ENCODE measurements at regions not wholly inside any gene's neighbourhood (a gene's known extent, or its start where the extent isn't known, plus 50 kb on each side); places are given as distances from the start of the nearest gene placed in this dataset.

DNA sequence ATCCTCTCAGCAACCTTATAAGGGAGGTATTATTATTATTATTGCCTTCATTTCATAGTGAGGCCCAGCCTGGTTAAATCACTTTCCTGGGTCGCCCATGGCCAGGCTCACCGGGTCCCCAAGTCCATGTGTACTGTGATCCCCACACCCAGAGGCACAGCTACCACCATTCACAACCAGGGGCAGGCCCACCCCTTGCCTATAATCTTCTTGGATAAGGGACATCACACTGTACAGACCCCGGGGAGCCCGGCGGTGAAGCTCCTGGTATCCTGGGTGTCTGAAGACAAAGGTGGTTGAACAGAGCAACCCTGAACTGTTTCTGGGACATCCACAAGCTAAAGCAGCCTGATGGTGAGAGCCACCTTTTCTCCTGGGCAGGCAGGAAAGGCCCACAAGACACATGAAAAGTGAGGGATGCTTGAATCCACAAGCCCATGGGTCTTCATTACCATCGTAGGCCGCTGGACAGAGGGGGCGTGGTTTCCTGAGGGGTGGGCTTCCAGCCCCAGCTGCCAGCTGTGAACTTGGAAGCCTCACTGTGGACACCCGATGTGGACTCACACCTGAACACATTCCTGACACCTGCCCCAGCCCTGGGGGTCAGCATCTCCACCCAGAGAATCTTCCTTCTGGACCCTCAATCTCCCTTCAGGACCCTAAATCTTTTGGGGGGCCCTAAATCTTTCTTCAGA is 185.5 kb upstream of the PMEPA1 start:
- no peak overlapping the region for H3K9ac ChIP-seq (ENCODE audit: low read length)
- RAD21 ChIA-PET (ENCODE audit: low non-redundant PET in 1 of 2, low total read pairs in 2 of 2, uncharacterized antibody in 2 of 2, unreplicated experiment in 2 of 2) = no interaction called here
- POLR2A ChIA-PET = no interaction called here

GRCh38 chr20:57894522-57894921 is 184.7 kb upstream of the PMEPA1 start:
- Histone ChIP-seq H4K20me1 (ENCODE audit: insufficient read depth) (no peaks in the 10 kb centered on the region), H3K9me3 (ENCODE audit: control insufficient read depth in 1 of 2, insufficient read depth in 1 of 2, low read depth in 1 of 2, low read length in 2 of 2) (no peaks in the 10 kb centered on the region), H3K27ac (ENCODE audit: low read depth, low read length) (no peak overlapping the region), H2AFZ (ENCODE audit: low read depth, low read length, poor library complexity, severe bottlenecking) (no peak overlapping the region), H3K9ac (ENCODE audit: low read length) (no peak overlapping the region), H3K4me2 (ENCODE audit: low read length) (no peak overlapping the region), H3K27me3 (ENCODE audit: insufficient read depth, low read length) (peaks cover 15% of the 10 kb centered on the region), H3K4me3 (replicated peaks in 1 of 2; ENCODE audit: low read depth in 1 of 2, low read length in 2 of 2) (no peak overlapping the region), H3K36me3 (ENCODE audit: control insufficient read depth in 1 of 2, insufficient read depth in 2 of 2, low read length in 2 of 2) (no peaks in the 10 kb centered on the region), H3K79me2 (ENCODE audit: insufficient read depth, low read length) (no peaks in the 10 kb centered on the region), H3K9me2 (ENCODE audit: insufficient read depth) (no peaks in the 10 kb centered on the region), H3K4me1 (ENCODE audit: control insufficient read depth in 1 of 2, insufficient read depth in 2 of 2, low read length in 2 of 2) (no peaks in the 10 kb centered on the region)
- intact Hi-C loops (cut with micrococcal nuclease) = no loop called here
- DNase-seq (ENCODE audit: low read depth, low spot score) (no peak), ATAC-seq (no peak)
- RAD21 ChIA-PET (ENCODE audit: low non-redundant PET in 1 of 2, low total read pairs in 2 of 2, uncharacterized antibody in 2 of 2, unreplicated experiment in 2 of 2) = no interaction called here
- POLR2A ChIA-PET = no interaction called here
- BruUV-seq (replicated peaks) = no TSS peak
- CTCF ChIA-PET = no interaction called here
- TF ChIP-seq JUND (IDR thresholded peaks at IDR 0.05) = no peak
- TF ChIP-seq CBX3 (IDR thresholded peaks at IDR 0.05; ENCODE audit: low read depth) = no peak
- TF ChIP-seq, protein P1, sequence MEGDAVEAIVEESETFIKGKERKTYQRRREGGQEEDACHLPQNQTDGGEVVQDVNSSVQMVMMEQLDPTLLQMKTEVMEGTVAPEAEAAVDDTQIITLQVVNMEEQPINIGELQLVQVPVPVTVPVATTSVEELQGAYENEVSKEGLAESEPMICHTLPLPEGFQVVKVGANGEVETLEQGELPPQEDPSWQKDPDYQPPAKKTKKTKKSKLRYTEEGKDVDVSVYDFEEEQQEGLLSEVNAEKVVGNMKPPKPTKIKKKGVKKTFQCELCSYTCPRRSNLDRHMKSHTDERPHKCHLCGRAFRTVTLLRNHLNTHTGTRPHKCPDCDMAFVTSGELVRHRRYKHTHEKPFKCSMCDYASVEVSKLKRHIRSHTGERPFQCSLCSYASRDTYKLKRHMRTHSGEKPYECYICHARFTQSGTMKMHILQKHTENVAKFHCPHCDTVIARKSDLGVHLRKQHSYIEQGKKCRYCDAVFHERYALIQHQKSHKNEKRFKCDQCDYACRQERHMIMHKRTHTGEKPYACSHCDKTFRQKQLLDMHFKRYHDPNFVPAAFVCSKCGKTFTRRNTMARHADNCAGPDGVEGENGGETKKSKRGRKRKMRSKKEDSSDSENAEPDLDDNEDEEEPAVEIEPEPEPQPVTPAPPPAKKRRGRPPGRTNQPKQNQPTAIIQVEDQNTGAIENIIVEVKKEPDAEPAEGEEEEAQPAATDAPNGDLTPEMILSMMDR (IDR thresholded peaks at IDR 0.05 in 2 of 3, conservative IDR thresholded peaks at IDR 0.05 in 1 of 3; ENCODE audit: borderline replicate concordance in 1 of 3, insufficient read depth in 1 of 3, low read depth in 2 of 3, low read length in 2 of 3) = no peak
- TF ChIP-seq ZFX (IDR thresholded peaks at IDR 0.05) = no peak
- no peak for TF ChIP-seq REST (IDR thresholded peaks at IDR 0.05; ENCODE audit: low read depth)
- no peak for TF ChIP-seq MAX (IDR thresholded peaks at IDR 0.05)
- no peak for TF ChIP-seq SIN3A (IDR thresholded peaks at IDR 0.05; ENCODE audit: low read depth)
- TF ChIP-seq YY1 (IDR thresholded peaks at IDR 0.05; ENCODE audit: extremely low read depth, insufficient replicate concordance, low read depth, low read length) = no peak

More for the DNA sequence above, 185.5 kb upstream of the PMEPA1 start:
- Histone ChIP-seq H3K4me1 (ENCODE audit: control insufficient read depth in 1 of 2, insufficient read depth in 2 of 2, low read length in 2 of 2) (no peaks in the 10 kb centered on the region), H3K4me3 (replicated peaks in 1 of 2; ENCODE audit: low read depth in 1 of 2, low read length in 2 of 2) (no peak overlapping the region), H3K27me3 (ENCODE audit: insufficient read depth, low read length) (peaks cover 17% of the 10 kb centered on the region), H3K4me2 (ENCODE audit: low read length) (no peak overlapping the region), H3K36me3 (ENCODE audit: control insufficient read depth in 1 of 2, insufficient read depth in 2 of 2, low read length in 2 of 2) (no peaks in the 10 kb centered on the region), H3K27ac (ENCODE audit: low read depth, low read length) (no peak overlapping the region), H3K9me2 (ENCODE audit: insufficient read depth) (no peaks in the 10 kb centered on the region), H3K79me2 (ENCODE audit: insufficient read depth, low read length) (no peaks in the 10 kb centered on the region), H3K9me3 (ENCODE audit: control insufficient read depth in 1 of 2, insufficient read depth in 1 of 2, low read depth in 1 of 2, low read length in 2 of 2) (no peaks in the 10 kb centered on the region), H2AFZ (ENCODE audit: low read depth, low read length, poor library complexity, severe bottlenecking) (no peak overlapping the region), H4K20me1 (ENCODE audit: insufficient read depth) (no peaks in the 10 kb centered on the region)
- no TSS peak for BruUV-seq (replicated peaks)
- ATAC-seq = no peak
- no peak for DNase-seq (ENCODE audit: low read depth, low spot score)
- TF ChIP-seq JUND (IDR thresholded peaks at IDR 0.05) (no peak), MAX (IDR thresholded peaks at IDR 0.05) (no peak), ZNF274 (IDR thresholded peaks at IDR 0.05; ENCODE audit: low read depth, low read length) (no peak), YY1 (IDR thresholded peaks at IDR 0.05; ENCODE audit: extremely low read depth, insufficient replicate concordance, low read depth, low read length) (no peak), SIN3A (IDR thresholded peaks at IDR 0.05; ENCODE audit: low read depth) (no peak)
- CTCF ChIA-PET = no interaction called here
- intact Hi-C loops (cut with micrococcal nuclease) = no loop called here

Measured in HCT116 (cell line).